ENCODE measurements at regions not wholly inside any gene's neighbourhood (a gene's known extent, or its start where the extent isn't known, plus 50 kb on each side); places are given as distances from the start of the nearest gene placed in this dataset.
A peak's percentile ranks its signal among the peaks of the same experiment; 100 is the strongest.

- ATAC-seq = peak; percentile 97
- FAIRE-seq = peak; percentile 99
- H3K27ac ChIP-seq (ENCODE audit: control insufficient read depth, insufficient read depth) = peak overlapping the region; percentile 95
- in situ Hi-C loops (cut with MboI) (no loop called here), intact Hi-C loops (cut with micrococcal nuclease; ENCODE audit: unreplicated experiment) (loop anchor here (1.0 to 5.0 kb wide), 5 partner anchors 44 to 477 kb away; partner anchors contain the start of gene RFC3)
- peaks cover 9% of the 10 kb centered on the region for H3K79me2 ChIP-seq (ENCODE audit: control insufficient read depth, insufficient read depth, low read length)
- peaks cover 5% of the 10 kb centered on the region for H3K9me3 ChIP-seq (replicated peaks; ENCODE audit: control insufficient read depth, insufficient read depth, low read length)
- peak overlapping the region; percentile 86 for H3K4me2 ChIP-seq (ENCODE audit: control insufficient read depth, insufficient read depth)
- RAD21 ChIA-PET (ENCODE audit: unreplicated experiment) = interaction anchor here (0.5 to 5.3 kb wide), 21 partner anchors 13 to 1480 kb away, joined by 3 to 82 read pairs (median 3); partner anchors contain the start of gene RFC3
- POLR2A ChIA-PET = interaction anchor here (1.2 to 3.5 kb wide), 8 partner anchors 16 to 142 kb away, joined by 3 to 16 read pairs (median 4); no protein-coding TSS in a partner anchor
- H3K4me1 ChIP-seq (ENCODE audit: control insufficient read depth, insufficient read depth, low read length) = peaks cover 5% of the 10 kb centered on the region; the same call in 1 of the 2 replicates
- TSS peak; percentile 96 for BruUV-seq (replicated peaks)
- WGBS (ENCODE audit: insufficient coverage, insufficient replicate concordance, low lambda C conversion rate, missing lambda C conversion rate) = 1% methylated on average over 11 of the region's 11 CpGs
- CTCF ChIA-PET = interaction anchor here (0.5 to 5.7 kb wide), 15 partner anchors 8 to 1093 kb away, joined by 3 to 93 read pairs (median 4); partner anchors contain the start of gene PDS5B
- no peaks in the 10 kb centered on the region for H4K20me1 ChIP-seq (ENCODE audit: control insufficient read depth, insufficient read depth)
- peak overlapping the region; percentile 78 for H3K9ac ChIP-seq (ENCODE audit: control insufficient read depth, insufficient read depth, low read length)
- SMC1A ChIA-PET (ENCODE audit: uncharacterized antibody, unreplicated experiment) = interaction anchor here (0.5 to 7.2 kb wide), 29 partner anchors 22 to 1487 kb away, joined by 3 to 110 read pairs (median 4); partner anchors contain the start of gene RFC3
- H3K36me3 ChIP-seq (ENCODE audit: control insufficient read depth in 2 of 2, insufficient read depth in 2 of 2, low read length in 1 of 2) = peaks cover 0 to 4% of the 10 kb centered on the region in 2 experiments; a peak in 1 of 4 replicates
- no peaks in the 10 kb centered on the region for H3K27me3 ChIP-seq (replicated peaks in 1 of 2; ENCODE audit: control insufficient read depth in 2 of 2, insufficient read depth in 2 of 2, low read length in 1 of 2)
- H2AFZ ChIP-seq (ENCODE audit: control insufficient read depth, low read depth, low read length) = peak overlapping the region; percentile 71
- peak overlapping the region; percentile 77 for H3K4me3 ChIP-seq
- peak; percentile 98 for DNase-seq (ENCODE audit: low read depth, low spot score)
- no peak for TF ChIP-seq E4F1 (IDR thresholded peaks at IDR 0.05; ENCODE audit: borderline replicate concordance, partially characterized antibody)
- no peak for TF ChIP-seq ZZZ3 (IDR thresholded peaks at IDR 0.05; ENCODE audit: control insufficient read depth, insufficient read length, low read depth)
- TF ChIP-seq YY1 (IDR thresholded peaks at IDR 0.05; ENCODE audit: low read depth, low read length) = peak; percentile 68
- TF ChIP-seq JUNB (IDR thresholded peaks at IDR 0.05) = peak; percentile 55
- no peak for TF ChIP-seq ATF3 (IDR thresholded peaks at IDR 0.05; ENCODE audit: borderline replicate concordance, extremely low read depth, low read depth, low read length)
- peak; percentile 81; the same call in 1 of the 2 replicates for TF ChIP-seq ZNF207 (IDR thresholded peaks at IDR 0.05; ENCODE audit: borderline replicate concordance)
- TF ChIP-seq RAD51 (IDR thresholded peaks at IDR 0.05) = no peak; the same call in 1 of the 2 replicates
- no peak for TF ChIP-seq NFXL1 (IDR thresholded peaks at IDR 0.05; ENCODE audit: borderline replicate concordance)
- TF ChIP-seq KDM1A (IDR thresholded peaks at IDR 0.05; ENCODE audit: borderline replicate concordance) = no peak
- 0 out of 2 replicates have a peak, but pooled peaks have one; percentile 30 for TF ChIP-seq CHD2 (IDR thresholded peaks at IDR 0.05; ENCODE audit: borderline replicate concordance, low read depth, low read length)
- TF ChIP-seq MXI1 (IDR thresholded peaks at IDR 0.05; ENCODE audit: low read depth, low read length) = peak; percentile 67; the same call in 1 of the 2 replicates
- no peak for TF ChIP-seq E2F8 (IDR thresholded peaks at IDR 0.05; ENCODE audit: low read depth, partially characterized antibody)
- 0 out of 2 replicates have a peak, but pooled peaks have one; percentile 60 for TF ChIP-seq MTA3 (IDR thresholded peaks at IDR 0.05; ENCODE audit: borderline replicate concordance, low read length)
- TF ChIP-seq CREB1 (IDR thresholded peaks at IDR 0.05; ENCODE audit: low read depth) = peak; percentile 91
- TF ChIP-seq POLR2AphosphoS5 (IDR thresholded peaks at IDR 0.05; ENCODE audit: low read length) = peak; percentile 95
- no peak for TF ChIP-seq YBX1 (IDR thresholded peaks at IDR 0.05)
- no peak for TF ChIP-seq ZNF622 (IDR thresholded peaks at IDR 0.05)
- TF ChIP-seq NR2C2 (IDR thresholded peaks at IDR 0.05; ENCODE audit: borderline replicate concordance, control insufficient read depth, insufficient read length, low read depth) = no peak
Observed at GRCh38 chr13:33678906-33679657, 138.9 kb upstream of the RFC3 start.

Data from GM12878 (cell line).